H9 (cell line): ENCODE measurements at regions not wholly inside any gene's neighbourhood (a gene's known extent, or its start where the extent isn't known, plus 50 kb on each side); places are given as distances from the start of the nearest gene placed in this dataset.

Experiments
- DNase-seq: peaks from one replicate; pipeline ENCODE4 v3.0.0-alpha.2; 2017
- H2AFZ ChIP-seq: one replicate; pipeline ENCODE4 v1.6.1; 2013; ENCODE audit warnings: mild to moderate bottlenecking, low read length, control low read depth, moderate library complexity
- H2AK5ac ChIP-seq: 2 replicates; pipeline ENCODE4 v1.6.1; 2013; ENCODE audit warnings: low read length, control low read depth, mixed read lengths; ENCODE audit not compliant: insufficient read length
- H2BK120ac ChIP-seq: one replicate; pipeline ENCODE4 v1.6.1; 2013; ENCODE audit warnings: low read depth, mild to moderate bottlenecking, low read length, control low read depth, inconsistent platforms; ENCODE audit not compliant: poor library complexity, severe bottlenecking
- H2BK12ac ChIP-seq: 2 replicates; pipeline ENCODE4 v1.6.1; 2013; ENCODE audit warnings: low read length, control low read depth, mixed read lengths, low read depth; ENCODE audit not compliant: insufficient read length
- H2BK15ac ChIP-seq: 2 replicates; pipeline ENCODE4 v1.6.1; 2013; ENCODE audit warnings: low read depth, low read length, control low read depth
- H2BK20ac ChIP-seq: one replicate; pipeline ENCODE4 v1.6.1; 2013; ENCODE audit warnings: low read depth, mild to moderate bottlenecking, low read length, control low read depth, inconsistent platforms; ENCODE audit not compliant: poor library complexity, severe bottlenecking
- H2BK5ac ChIP-seq: 2 replicates; pipeline ENCODE4 v1.6.1; 2013; ENCODE audit warnings: low read length, control low read depth, mixed read lengths; ENCODE audit not compliant: insufficient read length
- H3K14ac ChIP-seq: 2 replicates; pipeline ENCODE4 v1.6.1; 2013; ENCODE audit warnings: low read length, control low read depth; ENCODE audit not compliant: insufficient read depth
- H3K18ac ChIP-seq: 2 replicates; pipeline ENCODE4 v1.6.1; 2013; ENCODE audit warnings: low read depth, mild to moderate bottlenecking, mixed read lengths, low read length, control low read depth; ENCODE audit not compliant: insufficient read length
- H3K23ac ChIP-seq: 2 replicates; pipeline ENCODE4 v1.6.1; 2013; ENCODE audit warnings: low read length, control low read depth, mixed read lengths, low read depth; ENCODE audit not compliant: insufficient read length
- H3K23me2 ChIP-seq: 2 replicates; pipeline ENCODE4 v1.6.1; 2013; ENCODE audit warnings: low read depth, mild to moderate bottlenecking, mixed read lengths, low read length, control low read depth; ENCODE audit not compliant: insufficient read length, poor library complexity, severe bottlenecking
- H3K27ac ChIP-seq: 2 replicates; pipeline ENCODE4 v1.5.1; 2013; ENCODE audit warnings: low read length, control low read depth, mixed read lengths, low read depth; ENCODE audit not compliant: insufficient read length
- H3K27me3 ChIP-seq: 2 replicates; pipeline ENCODE4 v1.6.1; 2013; ENCODE audit warnings: low read length, control low read depth, inconsistent platforms; ENCODE audit not compliant: insufficient read depth
- H3K4ac ChIP-seq: 2 replicates; pipeline ENCODE4 v1.6.1; 2013; ENCODE audit warnings: low read depth, mild to moderate bottlenecking, control low read depth, inconsistent platforms, low read length, moderate library complexity
- H3K4me1 ChIP-seq: 2 replicates; pipeline ENCODE4 v1.6.1; 2013; ENCODE audit warnings: low read length, control low read depth, inconsistent platforms; ENCODE audit not compliant: insufficient read depth
- H3K4me2 ChIP-seq: 2 replicates; pipeline ENCODE4 v1.6.1; 2013; ENCODE audit warnings: low read length, control low read depth, mixed read lengths; ENCODE audit not compliant: insufficient read length, insufficient read depth
- H3K56ac ChIP-seq: 2 replicates; pipeline ENCODE4 v1.6.1; 2013; ENCODE audit warnings: low read depth, mild to moderate bottlenecking, mixed read lengths, low read length, control low read depth; ENCODE audit not compliant: insufficient read length
- H3K79me1 ChIP-seq: 2 replicates; pipeline ENCODE4 v1.6.1; 2013; ENCODE audit warnings: low read depth, mild to moderate bottlenecking, moderate library complexity, low read length, control low read depth, inconsistent platforms; ENCODE audit not compliant: insufficient read depth, poor library complexity, severe bottlenecking
- H3K79me2 ChIP-seq: 2 replicates; pipeline ENCODE4 v1.6.1; 2013; ENCODE audit warnings: low read length, control low read depth, inconsistent platforms; ENCODE audit not compliant: insufficient read depth
- H3K9ac ChIP-seq: 2 replicates; pipeline ENCODE4 v1.6.1; 2013; ENCODE audit warnings: low read length, control low read depth, mixed read lengths; ENCODE audit not compliant: insufficient read length; ENCODE audit errors: extremely low read depth
- H3K9me3 ChIP-seq: one replicate; pipeline ENCODE4 v1.6.1; 2013; ENCODE audit warnings: low read depth, low read length, inconsistent platforms; ENCODE audit not compliant: control insufficient read depth
- H3T11ph ChIP-seq: one replicate; pipeline ENCODE4 v1.6.1; 2013; ENCODE audit warnings: mild to moderate bottlenecking, low read length, control low read depth, inconsistent platforms
- H4K20me1 ChIP-seq: one replicate; pipeline ENCODE4 v1.6.1; 2013; ENCODE audit not compliant: control insufficient read depth, insufficient read length, insufficient read depth
- H4K5ac ChIP-seq: 2 replicates; pipeline ENCODE4 v1.6.1; 2013; ENCODE audit warnings: low read depth, mild to moderate bottlenecking, mixed read lengths, low read length, control low read depth; ENCODE audit not compliant: insufficient read length
- H4K8ac ChIP-seq: replicated peaks from 2 replicates; pipeline ENCODE4 v1.6.1; 2013; ENCODE audit warnings: low read length, control low read depth, mixed read lengths, low read depth; ENCODE audit not compliant: insufficient read length
- H4K91ac ChIP-seq: 2 replicates; pipeline ENCODE4 v1.6.1; 2013; ENCODE audit warnings: low read depth, mild to moderate bottlenecking, moderate library complexity, mixed read lengths, low read length, control low read depth; ENCODE audit not compliant: insufficient read length
- H3K27ac Mint-ChIP-seq, 3 experiments: 2 replicates in 2 of 3; 3 replicates in 1 of 3; pipeline ENCODE4 v1.8.0; 2020 to 2021; ENCODE audit warnings: mixed read lengths in 3 of 3, mild to moderate bottlenecking in 1 of 3, moderate library complexity in 1 of 3
- H3K27me3 Mint-ChIP-seq: 2 replicates; pipeline ENCODE4 v1.8.0; 2021; ENCODE audit warnings: low read depth, mild to moderate bottlenecking, moderate library complexity, mixed read lengths
- H3K36me3 Mint-ChIP-seq, 3 experiments: 2 replicates in 2 of 3; 3 replicates in 1 of 3; pipeline ENCODE4 v1.8.0; 2020 to 2021; ENCODE audit warnings: low read depth in 3 of 3, mixed read lengths in 3 of 3; ENCODE audit not compliant: insufficient read depth in 1 of 3
- H3K4me1 Mint-ChIP-seq, 2 experiments: 2 replicates each; pipeline ENCODE4 v1.8.0; 2020; ENCODE audit warnings: mixed read lengths in 2 of 2
- H3K4me3 Mint-ChIP-seq, 2 experiments: 2 replicates in 1 of 2; 3 replicates in 1 of 2; pipeline ENCODE4 v1.8.0; 2020 to 2021; ENCODE audit warnings: mild to moderate bottlenecking in 2 of 2, mixed read lengths in 2 of 2, moderate library complexity in 1 of 2
- H3K9me3 Mint-ChIP-seq, 2 experiments: 2 replicates in 1 of 2; 3 replicates in 1 of 2; pipeline ENCODE4 v1.8.0; 2020; ENCODE audit warnings: mild to moderate bottlenecking in 2 of 2, mixed read lengths in 2 of 2, moderate library complexity in 1 of 2
- WGBS: extraction: QIAGEN DNeasy Blood & Tissue Kit; methylation state at CpG from one replicate; pipeline ENCODE4 v1.1.7; 2013; ENCODE audit warnings: missing lambda C conversion rate, low lambda C conversion rate, mixed read lengths; ENCODE audit not compliant: insufficient read length; ENCODE audit errors: extremely low coverage; 5-methylcytosine and 5-hydroxymethylcytosine counted together
- TF ChIP-seq, protein P1 (sequence below): fragments of 200-600 bp; sonication (generic); conservative IDR thresholded peaks from 3 replicates; pipeline ENCODE4 v1.8.0; 2021; ENCODE audit warnings: antibody characterized with exemption, mild to moderate bottlenecking

DNA sequence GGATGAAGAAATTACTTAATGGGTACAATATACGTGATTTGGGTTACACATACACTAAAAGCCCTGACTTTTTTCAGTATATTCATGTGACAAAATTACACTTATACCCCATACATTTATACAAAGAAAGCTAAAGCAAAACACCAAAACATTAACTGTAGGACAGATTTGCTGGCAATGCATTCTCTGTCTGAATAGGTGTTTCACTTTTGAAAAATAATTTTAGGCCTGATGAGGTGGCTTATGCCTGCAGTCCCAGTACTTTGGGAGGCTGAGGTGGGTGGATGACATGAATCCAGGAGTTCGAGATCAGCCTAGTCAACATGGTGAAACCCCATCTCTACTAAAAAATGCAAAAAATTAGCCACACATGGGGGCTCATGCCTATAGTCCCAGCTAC is 301.5 kb upstream of the FAM98A start:
- H3K4me1 ChIP-seq: no peaks in the 10 kb centered on the region
- H3K27ac ChIP-seq: no peak overlapping the region
- no peak overlapping the region for H2AFZ ChIP-seq
- Mint-ChIP-seq H3K36me3 (peaks cover 6 to 13% (median 12%) of the 10 kb centered on the region in 3 experiments; a peak in 6 of 7 replicates), H3K27me3 (no peaks in the 10 kb centered on the region), H3K4me3 (no peak overlapping the region), H3K27ac (no peak overlapping the region), H3K9me3 (peaks cover 12 to 25% of the 10 kb centered on the region in 2 experiments), H3K4me1 (peaks cover 3 to 6% of the 10 kb centered on the region in 2 experiments; a peak in 2 of 4 replicates)
- WGBS: no CpG with 5 or more reads among the region's 2 CpGs
- H4K91ac ChIP-seq: no peak overlapping the region
- H2AK5ac ChIP-seq: no peak overlapping the region
- no peaks in the 10 kb centered on the region for H3K79me2 ChIP-seq
- no peak overlapping the region for H3K9ac ChIP-seq
- TF ChIP-seq, protein P1, sequence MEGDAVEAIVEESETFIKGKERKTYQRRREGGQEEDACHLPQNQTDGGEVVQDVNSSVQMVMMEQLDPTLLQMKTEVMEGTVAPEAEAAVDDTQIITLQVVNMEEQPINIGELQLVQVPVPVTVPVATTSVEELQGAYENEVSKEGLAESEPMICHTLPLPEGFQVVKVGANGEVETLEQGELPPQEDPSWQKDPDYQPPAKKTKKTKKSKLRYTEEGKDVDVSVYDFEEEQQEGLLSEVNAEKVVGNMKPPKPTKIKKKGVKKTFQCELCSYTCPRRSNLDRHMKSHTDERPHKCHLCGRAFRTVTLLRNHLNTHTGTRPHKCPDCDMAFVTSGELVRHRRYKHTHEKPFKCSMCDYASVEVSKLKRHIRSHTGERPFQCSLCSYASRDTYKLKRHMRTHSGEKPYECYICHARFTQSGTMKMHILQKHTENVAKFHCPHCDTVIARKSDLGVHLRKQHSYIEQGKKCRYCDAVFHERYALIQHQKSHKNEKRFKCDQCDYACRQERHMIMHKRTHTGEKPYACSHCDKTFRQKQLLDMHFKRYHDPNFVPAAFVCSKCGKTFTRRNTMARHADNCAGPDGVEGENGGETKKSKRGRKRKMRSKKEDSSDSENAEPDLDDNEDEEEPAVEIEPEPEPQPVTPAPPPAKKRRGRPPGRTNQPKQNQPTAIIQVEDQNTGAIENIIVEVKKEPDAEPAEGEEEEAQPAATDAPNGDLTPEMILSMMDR: no peak
- no peaks in the 10 kb centered on the region for H3K27me3 ChIP-seq
- H3T11ph ChIP-seq: no peak overlapping the region
- H3K9me3 ChIP-seq: no peaks in the 10 kb centered on the region
- no peak for DNase-seq
- no peak overlapping the region for H3K23ac ChIP-seq
- no peaks in the 10 kb centered on the region for H3K23me2 ChIP-seq
- no peak overlapping the region for H3K14ac ChIP-seq
- H2BK20ac ChIP-seq: no peak overlapping the region
- H3K18ac ChIP-seq: no peak overlapping the region
- H3K4me2 ChIP-seq: no peak overlapping the region
- H2BK12ac ChIP-seq: no peak overlapping the region
- no peak overlapping the region for H2BK5ac ChIP-seq
- no peak overlapping the region for H3K4ac ChIP-seq
- no peak overlapping the region for H3K56ac ChIP-seq
- no peaks in the 10 kb centered on the region for H3K79me1 ChIP-seq
- H4K20me1 ChIP-seq: no peaks in the 10 kb centered on the region
- H2BK15ac ChIP-seq: no peak overlapping the region
- no peak overlapping the region for H2BK120ac ChIP-seq
- no peak overlapping the region for H4K5ac ChIP-seq
- H4K8ac ChIP-seq: no peak overlapping the region
